Spleen (tissue), 11 donors: ENCODE measurements at regions not wholly inside any gene's neighbourhood (a gene's known extent, or its start where the extent isn't known, plus 50 kb on each side); places are given as distances from the start of the nearest gene placed in this dataset.
"Not testable (repeated sequence)": the region's sequence is repeated elsewhere in the genome, so short reads cannot be mapped to it uniquely, and the experiment has no call there.

ENCODE experiments used
- DNase-seq: peaks from one replicate; pipeline ENCODE4 v3.0.0-alpha.2; 2020
- H3K27ac ChIP-seq, 8 donors: fragments of 200-600 bp; sonication (generic) in 7 of 8; 1 replicate in 4 of 8; 2 replicates in 4 of 8; pipeline versions ENCODE4 v1.5.0 to v1.8.0; 2016 to 2021; ENCODE audit warnings: inconsistent platforms in 4 of 8, mild to moderate bottlenecking in 4 of 8, moderate library complexity in 1 of 8
- H3K27me3 ChIP-seq, 7 donors: fragments of 200-600 bp; sonication (generic) in 6 of 7; replicated peaks in 1 of 7; 1 replicate in 4 of 7; 2 replicates in 3 of 7; pipeline versions ENCODE4 v1.5.0 to v1.8.0; 2016 to 2021; ENCODE audit warnings: inconsistent platforms in 3 of 7, mild to moderate bottlenecking in 1 of 7
- H3K36me3 ChIP-seq, 6 donors: fragments of 200-600 bp; sonication (generic) in 5 of 6; 1 replicate in 4 of 6; 2 replicates in 2 of 6; pipeline versions ENCODE4 v1.5.0 to v1.8.0; 2016 to 2021; ENCODE audit warnings: inconsistent platforms in 2 of 6
- H3K4me1 ChIP-seq, 6 donors: fragments of 200-600 bp; sonication (generic) in 5 of 6; 1 replicate in 3 of 6; 2 replicates in 3 of 6; pipeline versions ENCODE4 v1.5.0 to v1.8.0; 2016 to 2021; ENCODE audit warnings: inconsistent platforms in 3 of 6
- H3K4me3 ChIP-seq, 8 donors: fragments of 200-600 bp; sonication (generic) in 7 of 8; 1 replicate in 4 of 8; 2 replicates in 4 of 8; pipeline versions ENCODE4 v1.5.0 to v1.8.0; 2016 to 2021; ENCODE audit warnings: inconsistent platforms in 4 of 8, mild to moderate bottlenecking in 4 of 8, moderate library complexity in 2 of 8
- H3K9me3 ChIP-seq, 8 donors: fragments of 200-600 bp; sonication (generic) in 7 of 8; 1 replicate in 4 of 8; 2 replicates in 4 of 8; pipeline versions ENCODE4 v1.5.0 to v1.8.0; 2016 to 2021; ENCODE audit warnings: inconsistent platforms in 4 of 8
- POLR2A ChIP-seq, 3 donors: fragments of 450-650 bp; IDR thresholded peaks; one replicate each; pipeline ENCODE4 v1.5.1; 2017; ENCODE audit warnings: antibody characterized with exemption in 3 of 3, mild to moderate bottlenecking in 1 of 3
- POLR2AphosphoS5 ChIP-seq, 3 donors: sonication (generic); formaldehyde crosslinking; IDR thresholded peaks; one replicate each; pipeline ENCODE4 v1.5.1; 2017; ENCODE audit warnings: antibody characterized with exemption in 3 of 3
- WGBS, 5 donors: extraction: QIAGEN DNeasy Blood & Tissue Kit in 3 of 5; methylation state at CpG; one replicate each; pipeline versions ENCODE4 v1.1.5 to v1.1.7; 2013 to 2018; 5-methylcytosine and 5-hydroxymethylcytosine counted together
- intact Hi-C: fragments of 100-400 bp; cut with DNase I; formaldehyde crosslinking; loops from one replicate; pipeline ENCODE4 v1.15.0; 2023; ENCODE audit warnings: low total_unique reads
- TF ChIP-seq, protein P1 (sequence below), 11 experiments: fragments of 200-600 bp in 7 of 11; fragments of 450-650 bp in 4 of 11; sonication (generic) in 4 of 11; IDR thresholded peaks in 8 of 11; conservative IDR thresholded peaks in 3 of 11; 1 replicate in 7 of 11; 2 replicates in 4 of 11; pipeline versions ENCODE4 v1.4.0 to v1.8.0; 2016 to 2021; ENCODE audit warnings: antibody characterized with exemption in 11 of 11, inconsistent platforms in 4 of 11, mild to moderate bottlenecking in 1 of 11
- donor health status: healthy with polysubstance abuse.
- donor health status: DM: no; HTN: no; CAD: no; lungs with moderate emphysema.
- donor health status: DM: no; HTN: no; CAD: no.
- donor health status: Bipolar disorder and iron deficiency.
- donor health status: healthy.
- donor health status: DM: no; HTN: no; CAD: no.
- donor health status: DM: yes; HTN: yes; CAD: no.

GRCh38 chr3:89740080-89740880, 632.9 kb downstream of the EPHA3 start:
- Histone ChIP-seq H3K9me3 (peaks cover 0 to 3% (median 0%) of the 10 kb centered on the region in 8 donors), H3K36me3 (no peaks in the 10 kb centered on the region), H3K27me3 (no peaks in the 10 kb centered on the region), H3K27ac (no peak overlapping the region), H3K4me1 (no peaks in the 10 kb centered on the region), H3K4me3 (no peak overlapping the region)
- intact Hi-C loops = no loop called here
- WGBS, 5 donors = 52 to 77% (median 65%) methylated on average over 1 of the region's 1 CpG
- TF ChIP-seq POLR2AphosphoS5 (IDR thresholded peaks at IDR 0.05) = no peak
- no peak for TF ChIP-seq POLR2A (IDR thresholded peaks at IDR 0.05)
- TF ChIP-seq, protein P1, sequence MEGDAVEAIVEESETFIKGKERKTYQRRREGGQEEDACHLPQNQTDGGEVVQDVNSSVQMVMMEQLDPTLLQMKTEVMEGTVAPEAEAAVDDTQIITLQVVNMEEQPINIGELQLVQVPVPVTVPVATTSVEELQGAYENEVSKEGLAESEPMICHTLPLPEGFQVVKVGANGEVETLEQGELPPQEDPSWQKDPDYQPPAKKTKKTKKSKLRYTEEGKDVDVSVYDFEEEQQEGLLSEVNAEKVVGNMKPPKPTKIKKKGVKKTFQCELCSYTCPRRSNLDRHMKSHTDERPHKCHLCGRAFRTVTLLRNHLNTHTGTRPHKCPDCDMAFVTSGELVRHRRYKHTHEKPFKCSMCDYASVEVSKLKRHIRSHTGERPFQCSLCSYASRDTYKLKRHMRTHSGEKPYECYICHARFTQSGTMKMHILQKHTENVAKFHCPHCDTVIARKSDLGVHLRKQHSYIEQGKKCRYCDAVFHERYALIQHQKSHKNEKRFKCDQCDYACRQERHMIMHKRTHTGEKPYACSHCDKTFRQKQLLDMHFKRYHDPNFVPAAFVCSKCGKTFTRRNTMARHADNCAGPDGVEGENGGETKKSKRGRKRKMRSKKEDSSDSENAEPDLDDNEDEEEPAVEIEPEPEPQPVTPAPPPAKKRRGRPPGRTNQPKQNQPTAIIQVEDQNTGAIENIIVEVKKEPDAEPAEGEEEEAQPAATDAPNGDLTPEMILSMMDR (IDR thresholded peaks at IDR 0.05 in 8 of 11, conservative IDR thresholded peaks at IDR 0.05 in 3 of 11) = no peak
- DNase-seq = no peak

GRCh38 chr3:89740881-89741177, 633.4 kb downstream of the EPHA3 start:
- no peak for TF ChIP-seq POLR2A (IDR thresholded peaks at IDR 0.05)
- TF ChIP-seq POLR2AphosphoS5 (IDR thresholded peaks at IDR 0.05) = no peak
- TF ChIP-seq, protein P1 (IDR thresholded peaks at IDR 0.05 in 8 of 11, conservative IDR thresholded peaks at IDR 0.05 in 3 of 11) = no peak
- Histone ChIP-seq H3K36me3 (no peaks in the 10 kb centered on the region), H3K4me3 (no peak overlapping the region), H3K4me1 (no peaks in the 10 kb centered on the region), H3K9me3 (peaks cover 0 to 3% (median 0%) of the 10 kb centered on the region in 8 donors), H3K27ac (no peak overlapping the region), H3K27me3 (no peaks in the 10 kb centered on the region)
- DNase-seq = no peak
- intact Hi-C loops = no loop called here

- TF ChIP-seq POLR2AphosphoS5 (IDR thresholded peaks at IDR 0.05) = no peak
- TF ChIP-seq, protein P1 (IDR thresholded peaks at IDR 0.05 in 8 of 11, conservative IDR thresholded peaks at IDR 0.05 in 3 of 11) = no peak
- no peak for TF ChIP-seq POLR2A (IDR thresholded peaks at IDR 0.05)
- 90 to 99% (median 90%) methylated on average over 2 of the region's 2 CpGs for WGBS, 5 donors
- Histone ChIP-seq H3K9me3 (peaks cover 0 to 13% (median 9%) of the 10 kb centered on the region in 8 donors), H3K4me1 (no peaks in the 10 kb centered on the region), H3K36me3 (no peaks in the 10 kb centered on the region), H3K27ac (no peak overlapping the region), H3K4me3 (no peak overlapping the region), H3K27me3 (no peaks in the 10 kb centered on the region)
- intact Hi-C loops = no loop called here
- no peak for DNase-seq
Measured at GRCh38 chr3:89742546-89742945, 635.1 kb downstream of the EPHA3 start.

- H3K27ac ChIP-seq, H3K4me1 ChIP-seq, H3K27me3 ChIP-seq, H3K36me3 ChIP-seq, H3K4me3 ChIP-seq, DNase-seq, intact Hi-C loops: not testable (repeated sequence)
- peaks cover 0 to 18% (median 13%) of the 10 kb centered on the region in 8 donors for H3K9me3 ChIP-seq
- WGBS, 5 donors = 89 to 94% (median 93%) methylated on average over 22 to 24 of the region's 24 CpGs
Measured at GRCh38 chr3:89747541-89748278, 640.3 kb downstream of the EPHA3 start.
